Gastrocnemius medialis (tissue), 4 donors: ENCODE measurements at regions not wholly inside any gene's neighbourhood (a gene's known extent, or its start where the extent isn't known, plus 50 kb on each side); places are given as distances from the start of the nearest gene placed in this dataset.

Experiments used
- ATAC-seq, 2 donors: fragments of 150-250 bp; one replicate each; pipeline ENCODE4 v1.9.1; 2016
- DNase-seq, 2 donors: peaks; one replicate each; pipeline ENCODE4 v3.0.0-alpha.2; 2019
- H3K27ac ChIP-seq, 4 donors: fragments of 200-600 bp; sonication (generic); 1 replicate in 1 of 4; 2 replicates in 3 of 4; pipeline ENCODE4 v1.5.1; 2016 to 2018; ENCODE audit warnings: mild to moderate bottlenecking in 2 of 4, moderate library complexity in 1 of 4
- H3K27me3 ChIP-seq, 3 donors: fragments of 200-600 bp; sonication (generic) in 2 of 3; 1 replicate in 1 of 3; 2 replicates in 2 of 3; pipeline versions ENCODE4 v1.5.1 to v1.6.0; 2016 to 2019; ENCODE audit warnings: mild to moderate bottlenecking in 1 of 3, moderate library complexity in 1 of 3
- H3K36me3 ChIP-seq, 2 donors: fragments of 200-600 bp; sonication (generic) in 1 of 2; one replicate each; pipeline ENCODE4 v1.5.1; 2017 to 2018
- H3K4me1 ChIP-seq, 2 donors: fragments of 200-600 bp; sonication (generic) in 1 of 2; one replicate each; pipeline ENCODE4 v1.5.1; 2016 to 2017; ENCODE audit warnings: mild to moderate bottlenecking in 2 of 2
- H3K4me3 ChIP-seq, 4 donors: fragments of 200-600 bp; sonication (generic) in 3 of 4; 1 replicate in 1 of 4; 2 replicates in 3 of 4; pipeline ENCODE4 v1.5.1; 2016 to 2019; ENCODE audit warnings: mild to moderate bottlenecking in 2 of 4
- H3K9me3 ChIP-seq, 3 donors: fragments of 200-600 bp; sonication (generic) in 2 of 3; 1 replicate in 1 of 3; 2 replicates in 2 of 3; pipeline ENCODE4 v1.5.1; 2016 to 2019
- POLR2A ChIP-seq, 2 donors: fragments of 450-650 bp; IDR thresholded peaks; one replicate each; pipeline ENCODE4 v1.6.1; 2017; ENCODE audit warnings: antibody characterized with exemption in 2 of 2, mild to moderate bottlenecking in 2 of 2, moderate library complexity in 2 of 2
- in situ Hi-C, 4 donors: fragments of 200-750 bp; cut with MboI; loops; one replicate each; pipeline versions ENCODE4 v1.15.0 to v1.8.0; 2017; ENCODE audit warnings: low sequenced_read_pairs in 4 of 4
- intact Hi-C: fragments of 100-400 bp; cut with DNase I; formaldehyde crosslinking; loops from one replicate; pipeline ENCODE4 v1.15.1; 2023; ENCODE audit warnings: low total_unique reads
- TF ChIP-seq, protein P1 (sequence below), 5 experiments: fragments of 450-650 bp in 3 of 5; fragments of 200-600 bp in 2 of 5; sonication (generic) in 2 of 5; IDR thresholded peaks in 4 of 5; conservative IDR thresholded peaks in 1 of 5; 1 replicate in 4 of 5; 2 replicates in 1 of 5; pipeline ENCODE4 v1.5.1; 2016 to 2019; ENCODE audit warnings: antibody characterized with exemption in 5 of 5, mild to moderate bottlenecking in 3 of 5, moderate library complexity in 3 of 5

DNA sequence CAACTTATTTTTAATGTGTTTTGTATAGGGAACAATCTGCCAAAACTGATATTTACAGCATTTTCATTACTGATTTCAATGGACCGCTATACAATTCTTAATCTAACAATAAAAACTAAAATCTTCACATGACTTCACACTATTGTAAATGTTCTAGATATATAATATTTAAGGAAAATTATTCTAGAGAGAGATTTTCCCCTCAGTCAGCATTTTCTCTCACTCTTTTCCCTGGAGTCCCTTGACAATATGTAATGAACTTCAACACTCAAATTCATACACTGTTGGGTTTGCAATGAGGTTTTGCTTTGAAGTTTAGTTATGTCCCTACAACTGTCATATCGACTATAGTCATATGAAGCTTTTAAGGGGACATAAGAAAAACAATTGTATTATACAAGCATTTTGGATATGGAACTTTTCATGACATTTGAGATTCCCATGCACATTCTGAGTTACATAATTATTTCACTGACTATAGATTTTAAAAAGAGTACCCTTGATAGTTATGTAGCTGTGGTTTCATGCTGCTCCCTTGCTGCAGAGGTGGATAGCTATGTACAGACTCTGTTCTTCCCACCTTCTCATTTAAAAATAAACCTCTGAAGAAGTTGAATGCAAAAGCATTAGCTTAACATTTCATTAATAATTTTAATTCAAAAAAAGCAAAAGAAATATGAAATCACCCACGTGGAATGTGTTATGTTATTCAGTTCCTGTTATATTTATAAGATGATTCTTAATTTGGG, 338.5 kb downstream of the AKAIN1 start:
- Histone ChIP-seq H3K27ac (no peak overlapping the region), H3K9me3 (no peaks in the 10 kb centered on the region), H3K36me3 (no peaks in the 10 kb centered on the region), H3K27me3 (no peaks in the 10 kb centered on the region), H3K4me3 (no peak overlapping the region), H3K4me1 (no peaks in the 10 kb centered on the region)
- no peak for DNase-seq
- in situ Hi-C loops (loop anchor here in 1 of 4 donors (25.0 kb wide), 1 partner anchor 104 kb away; no protein-coding TSS in a partner anchor), intact Hi-C loops (no loop called here)
- no peak for ATAC-seq
- TF ChIP-seq, protein P1, sequence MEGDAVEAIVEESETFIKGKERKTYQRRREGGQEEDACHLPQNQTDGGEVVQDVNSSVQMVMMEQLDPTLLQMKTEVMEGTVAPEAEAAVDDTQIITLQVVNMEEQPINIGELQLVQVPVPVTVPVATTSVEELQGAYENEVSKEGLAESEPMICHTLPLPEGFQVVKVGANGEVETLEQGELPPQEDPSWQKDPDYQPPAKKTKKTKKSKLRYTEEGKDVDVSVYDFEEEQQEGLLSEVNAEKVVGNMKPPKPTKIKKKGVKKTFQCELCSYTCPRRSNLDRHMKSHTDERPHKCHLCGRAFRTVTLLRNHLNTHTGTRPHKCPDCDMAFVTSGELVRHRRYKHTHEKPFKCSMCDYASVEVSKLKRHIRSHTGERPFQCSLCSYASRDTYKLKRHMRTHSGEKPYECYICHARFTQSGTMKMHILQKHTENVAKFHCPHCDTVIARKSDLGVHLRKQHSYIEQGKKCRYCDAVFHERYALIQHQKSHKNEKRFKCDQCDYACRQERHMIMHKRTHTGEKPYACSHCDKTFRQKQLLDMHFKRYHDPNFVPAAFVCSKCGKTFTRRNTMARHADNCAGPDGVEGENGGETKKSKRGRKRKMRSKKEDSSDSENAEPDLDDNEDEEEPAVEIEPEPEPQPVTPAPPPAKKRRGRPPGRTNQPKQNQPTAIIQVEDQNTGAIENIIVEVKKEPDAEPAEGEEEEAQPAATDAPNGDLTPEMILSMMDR (IDR thresholded peaks at IDR 0.05 in 4 of 5, conservative IDR thresholded peaks at IDR 0.05 in 1 of 5), result no peak
- no peak for TF ChIP-seq POLR2A (IDR thresholded peaks at IDR 0.05)

- no peak overlapping the region for H3K4me3 ChIP-seq
- no peaks in the 10 kb centered on the region for H3K9me3 ChIP-seq
- intact Hi-C loops, result no loop called here
- in situ Hi-C loops, result loop anchor here in 1 of 4 donors (25.0 kb wide), 1 partner anchor 108 kb away; no protein-coding TSS in a partner anchor
- H3K4me1 ChIP-seq, result no peaks in the 10 kb centered on the region
- H3K27me3 ChIP-seq, result no peaks in the 10 kb centered on the region
- no peak overlapping the region for H3K27ac ChIP-seq
- no peak for DNase-seq
- H3K36me3 ChIP-seq, result no peaks in the 10 kb centered on the region
- TF ChIP-seq POLR2A (IDR thresholded peaks at IDR 0.05), result no peak
- TF ChIP-seq, protein P1 (IDR thresholded peaks at IDR 0.05 in 4 of 5, conservative IDR thresholded peaks at IDR 0.05 in 1 of 5), result no peak
- no peak for ATAC-seq
These were observed 342.4 kb downstream of the AKAIN1 start for GRCh38 chr18:4854671-4855070.

DNA sequence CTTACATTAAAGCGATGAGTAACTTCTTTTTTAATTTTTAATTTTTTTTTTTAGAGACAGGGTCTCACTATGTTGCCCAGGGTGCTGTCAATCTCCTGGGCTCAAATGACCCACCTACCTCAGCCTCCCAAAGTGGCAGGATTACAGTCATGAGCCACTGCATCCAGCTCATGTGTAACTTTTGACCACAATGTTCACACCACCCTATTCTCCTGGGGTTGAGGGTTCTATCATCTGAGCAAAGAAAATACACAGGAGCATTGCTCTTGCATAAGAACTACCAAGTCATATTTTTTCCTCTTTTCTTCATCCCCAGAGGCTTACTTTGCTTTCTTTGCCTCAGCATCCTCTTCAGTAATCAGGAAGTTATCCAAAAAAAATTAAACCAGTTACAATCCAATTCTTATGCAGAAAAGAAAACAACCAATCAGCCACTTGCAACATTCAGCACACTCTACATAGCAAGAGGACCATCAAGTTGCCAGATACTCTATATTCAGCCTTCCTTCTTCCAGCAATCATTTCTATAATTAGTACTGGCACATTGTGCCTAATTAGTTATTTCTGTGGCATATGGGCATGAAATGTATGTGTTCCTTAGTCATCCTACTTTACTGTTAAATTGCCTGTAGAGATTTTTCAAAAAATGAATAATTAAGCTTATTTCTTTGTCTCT, 345.6 kb downstream of the AKAIN1 start:
- Histone ChIP-seq H3K27me3 (no peaks in the 10 kb centered on the region), H3K27ac (no peak overlapping the region), H3K4me1 (no peaks in the 10 kb centered on the region), H3K36me3 (no peaks in the 10 kb centered on the region), H3K9me3 (no peaks in the 10 kb centered on the region), H3K4me3 (no peak overlapping the region)
- ATAC-seq, result no peak
- in situ Hi-C loops, result loop anchor here in 1 of 4 donors (25.0 kb wide), 1 partner anchor 111 kb away; no protein-coding TSS in a partner anchor
- TF ChIP-seq POLR2A (IDR thresholded peaks at IDR 0.05), result no peak
- TF ChIP-seq, protein P1 (IDR thresholded peaks at IDR 0.05 in 4 of 5, conservative IDR thresholded peaks at IDR 0.05 in 1 of 5), result no peak
- intact Hi-C loops, result no loop called here
- DNase-seq, result no peak

- no peaks in the 10 kb centered on the region for H3K27me3 ChIP-seq
- TF ChIP-seq, protein P1 (IDR thresholded peaks at IDR 0.05 in 4 of 5, conservative IDR thresholded peaks at IDR 0.05 in 1 of 5), result no peak
- no peak for TF ChIP-seq POLR2A (IDR thresholded peaks at IDR 0.05)
- no peak for ATAC-seq
- H3K36me3 ChIP-seq, result no peaks in the 10 kb centered on the region
- H3K4me1 ChIP-seq, result no peaks in the 10 kb centered on the region
- no peak for DNase-seq
- no peak overlapping the region for H3K27ac ChIP-seq
- no peaks in the 10 kb centered on the region for H3K9me3 ChIP-seq
- in situ Hi-C loops (no loop called here), intact Hi-C loops (no loop called here)
- H3K4me3 ChIP-seq, result no peak overlapping the region
These were observed 350.0 kb downstream of the AKAIN1 start for GRCh38 chr18:4847056-4847455.
